Karpas-422 (cell line): ENCODE measurements at regions not wholly inside any gene's neighbourhood (a gene's known extent, or its start where the extent isn't known, plus 50 kb on each side); places are given as distances from the start of the nearest gene placed in this dataset.

Source experiments
- DNase-seq: peaks from one replicate; pipeline ENCODE4 v3.0.0-alpha.2; 2015
- H2AFZ ChIP-seq: fragments of 200-600 bp; sonication (generic); 2 replicates; pipeline ENCODE4 v1.6.1; 2014; ENCODE audit warnings: antibody characterized with exemption, low read length, mixed read lengths
- H3K27ac ChIP-seq: fragments of 200-600 bp; sonication (generic); 2 replicates; pipeline ENCODE4 v1.5.1; 2014; ENCODE audit warnings: mild to moderate bottlenecking, low read length, moderate library complexity
- H3K27me3 ChIP-seq: fragments of 200-600 bp; sonication (generic); 2 replicates; pipeline ENCODE4 v1.6.1; 2014; ENCODE audit warnings: low read length, mixed read lengths
- H3K36me3 ChIP-seq: fragments of 200-600 bp; sonication (generic); 2 replicates; pipeline ENCODE4 v1.6.1; 2014; ENCODE audit warnings: low read length, mixed read lengths; ENCODE audit not compliant: insufficient read depth
- H3K4me1 ChIP-seq: fragments of 200-600 bp; sonication (generic); 2 replicates; pipeline ENCODE4 v1.6.1; 2014; ENCODE audit warnings: mild to moderate bottlenecking, low read length, mixed read lengths
- H3K4me2 ChIP-seq: fragments of 200-600 bp; sonication (generic); 2 replicates; pipeline ENCODE4 v1.6.1; 2014; ENCODE audit warnings: low read length, low read depth, mild to moderate bottlenecking; ENCODE audit not compliant: poor library complexity, severe bottlenecking
- H3K4me3 ChIP-seq: fragments of 200-600 bp; sonication (generic); 2 replicates; pipeline ENCODE4 v1.5.1; 2014; ENCODE audit warnings: mild to moderate bottlenecking, antibody characterized with exemption, low read length, mixed read lengths
- H3K79me2 ChIP-seq: fragments of 200-600 bp; sonication (generic); 2 replicates; pipeline ENCODE4 v1.6.1; 2014; ENCODE audit warnings: mild to moderate bottlenecking, low read length, mixed read lengths
- H3K9ac ChIP-seq: fragments of 200-600 bp; sonication (generic); 2 replicates; pipeline ENCODE4 v1.6.0; 2014; ENCODE audit warnings: low read length
- H3K9me2 ChIP-seq: fragments of 200-600 bp; sonication (generic), shearing (Covaris generic); replicated peaks from 2 replicates; pipeline ENCODE4 v1.6.0; 2014; ENCODE audit warnings: mild to moderate bottlenecking, low read length, moderate library complexity; ENCODE audit not compliant: insufficient read depth
- H3K9me3 ChIP-seq: fragments of 300-700, 200-600 bp; sonication (generic); 2 replicates; pipeline ENCODE4 v1.6.1; 2014; ENCODE audit warnings: low read length, mixed read lengths
- H4K20me1 ChIP-seq: fragments of 200-600 bp; sonication (generic); 2 replicates; pipeline ENCODE4 v1.6.1; 2014; ENCODE audit warnings: mild to moderate bottlenecking, antibody characterized with exemption, low read length, low read depth; ENCODE audit not compliant: insufficient read depth

GRCh38 chr13:65472336-65472735 lies 1757.8 kb downstream of the PCDH9 start:
- Histone ChIP-seq H3K27me3 (no peaks in the 10 kb centered on the region), H3K4me2 (no peak overlapping the region), H3K79me2 (no peaks in the 10 kb centered on the region), H3K36me3 (no peaks in the 10 kb centered on the region), H3K4me1 (no peaks in the 10 kb centered on the region), H3K27ac (no peak overlapping the region), H3K9ac (no peak overlapping the region), H3K9me3 (peaks cover 8% of the 10 kb centered on the region; the same call in 1 of the 2 replicates), H3K4me3 (no peak overlapping the region), H4K20me1 (no peaks in the 10 kb centered on the region), H2AFZ (peak overlapping the region; percentile 58; the same call in 1 of the 2 replicates), H3K9me2 (no peaks in the 10 kb centered on the region)
- no peak for DNase-seq

DNA sequence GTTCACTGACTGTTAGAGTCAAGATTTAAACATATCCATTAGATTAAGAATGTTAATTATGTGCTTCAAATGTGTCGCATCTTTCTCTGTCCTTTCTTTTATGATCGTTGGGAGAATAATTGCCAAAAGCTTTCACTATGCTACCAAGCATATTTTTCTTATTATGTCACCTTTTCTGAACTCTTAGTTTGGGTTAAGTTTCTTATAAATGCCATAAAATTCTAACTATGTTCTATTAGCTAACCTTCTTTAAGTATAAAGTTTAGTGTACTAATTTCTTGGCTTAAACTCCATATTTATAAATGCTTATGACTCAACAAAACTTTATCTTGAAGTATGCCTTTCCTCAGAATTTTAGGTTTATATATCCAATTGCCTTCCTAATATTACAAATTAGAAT lies 1759.4 kb downstream of the PCDH9 start:
- H3K4me3 ChIP-seq = no peak overlapping the region
- no peaks in the 10 kb centered on the region for H3K36me3 ChIP-seq
- no peak for DNase-seq
- H2AFZ ChIP-seq = no peak overlapping the region
- no peak overlapping the region for H3K9ac ChIP-seq
- H4K20me1 ChIP-seq = no peaks in the 10 kb centered on the region
- no peaks in the 10 kb centered on the region for H3K4me1 ChIP-seq
- no peak overlapping the region for H3K27ac ChIP-seq
- no peaks in the 10 kb centered on the region for H3K79me2 ChIP-seq
- no peaks in the 10 kb centered on the region for H3K27me3 ChIP-seq
- peaks cover 8% of the 10 kb centered on the region; the same call in 1 of the 2 replicates for H3K9me3 ChIP-seq
- H3K9me2 ChIP-seq = no peaks in the 10 kb centered on the region
- no peak overlapping the region for H3K4me2 ChIP-seq

GRCh38 chr13:65468628-65469027 lies 1761.5 kb downstream of the PCDH9 start:
- no peak overlapping the region for H3K27ac ChIP-seq

GRCh38 chr13:65461590-65461989 lies 1768.5 kb downstream of the PCDH9 start:
- Histone ChIP-seq H3K27ac (no peak overlapping the region), H4K20me1 (no peaks in the 10 kb centered on the region), H3K27me3 (no peaks in the 10 kb centered on the region), H2AFZ (0 out of 2 replicates have a peak overlapping the region, but pooled peaks have one; percentile 21), H3K36me3 (no peaks in the 10 kb centered on the region), H3K9ac (no peak overlapping the region), H3K4me1 (no peaks in the 10 kb centered on the region), H3K9me2 (no peaks in the 10 kb centered on the region), H3K79me2 (no peaks in the 10 kb centered on the region), H3K9me3 (peaks cover 5% of the 10 kb centered on the region), H3K4me3 (no peak overlapping the region), H3K4me2 (no peak overlapping the region)
- DNase-seq = no peak

More at GRCh38 chr13:65468628-65469027, 1761.5 kb downstream of the PCDH9 start:
- Histone ChIP-seq H3K27me3 (no peaks in the 10 kb centered on the region), H3K9me2 (no peaks in the 10 kb centered on the region), H3K9ac (no peak overlapping the region), H4K20me1 (no peaks in the 10 kb centered on the region), H2AFZ (no peak overlapping the region), H3K4me2 (no peak overlapping the region), H3K79me2 (no peaks in the 10 kb centered on the region), H3K36me3 (no peaks in the 10 kb centered on the region), H3K4me1 (no peaks in the 10 kb centered on the region), H3K9me3 (0 out of 2 replicates have a peak, but pooled peaks cover 6% of the 10 kb centered on the region), H3K4me3 (no peak overlapping the region)
- DNase-seq = no peak

DNA sequence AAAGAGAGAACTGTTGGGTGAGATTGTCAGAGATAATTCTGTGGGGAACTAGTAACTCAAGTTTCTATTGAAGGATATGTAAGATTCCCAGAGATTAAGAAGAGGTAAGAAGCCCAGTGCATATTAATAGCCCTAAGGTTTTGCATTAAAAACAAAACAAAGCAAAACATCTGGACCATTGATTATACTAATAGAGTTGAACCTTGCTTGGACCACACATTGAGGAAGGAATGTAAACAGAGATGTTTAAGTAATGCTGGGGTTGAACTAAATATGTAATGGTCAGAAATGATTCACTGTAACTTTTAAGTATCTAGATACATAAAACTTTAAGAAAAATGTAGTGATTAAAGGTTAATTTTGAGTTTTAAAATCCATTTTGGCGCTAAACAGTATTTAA lies 1770.0 kb downstream of the PCDH9 start:
- Histone ChIP-seq H3K27me3 (no peaks in the 10 kb centered on the region), H3K79me2 (no peaks in the 10 kb centered on the region), H3K4me1 (no peaks in the 10 kb centered on the region), H3K27ac (no peak overlapping the region), H3K4me3 (no peak overlapping the region), H3K4me2 (no peak overlapping the region), H3K9me2 (no peaks in the 10 kb centered on the region), H2AFZ (no peak overlapping the region), H4K20me1 (no peaks in the 10 kb centered on the region), H3K36me3 (no peaks in the 10 kb centered on the region), H3K9me3 (peaks cover 5% of the 10 kb centered on the region), H3K9ac (no peak overlapping the region)
- no peak for DNase-seq

DNA sequence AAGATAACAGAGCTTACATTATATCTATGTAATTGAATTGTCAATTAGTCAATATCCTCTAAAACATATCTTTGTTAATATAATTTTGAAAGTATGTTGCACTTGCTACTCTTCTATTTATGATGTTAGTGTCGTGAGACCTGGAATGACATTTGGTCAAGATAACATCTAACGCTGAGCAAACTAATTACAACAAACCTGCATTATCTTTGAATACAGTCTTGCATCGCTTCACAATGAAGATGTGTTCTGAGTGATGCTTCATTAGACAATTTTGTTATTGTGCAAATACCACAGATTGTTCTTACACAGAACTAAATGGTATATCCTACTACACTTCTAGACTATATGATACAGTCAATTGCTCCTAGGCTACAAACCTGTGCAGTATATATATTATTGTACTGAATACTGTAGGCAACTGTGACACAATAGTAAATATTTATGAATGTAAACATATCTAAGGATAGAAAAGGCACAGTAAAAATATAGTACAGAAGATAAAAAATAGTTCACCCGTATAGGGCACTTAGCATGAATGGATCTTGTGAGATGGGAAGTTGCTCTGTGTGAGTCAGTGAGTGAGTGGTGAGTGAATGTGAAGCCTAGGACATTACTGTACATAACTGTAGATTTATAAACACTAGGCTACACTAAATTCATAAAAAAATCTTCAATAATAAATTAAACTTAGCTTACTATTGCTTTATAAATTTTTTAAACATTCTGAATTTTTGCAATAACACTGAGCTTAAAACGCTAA lies 1773.8 kb downstream of the PCDH9 start:
- H3K79me2 ChIP-seq = no peaks in the 10 kb centered on the region
- H3K36me3 ChIP-seq = no peaks in the 10 kb centered on the region
- no peaks in the 10 kb centered on the region for H3K4me1 ChIP-seq
- DNase-seq = no peak
- no peak overlapping the region for H3K4me2 ChIP-seq
- peaks cover 5% of the 10 kb centered on the region; the same call in 1 of the 2 replicates for H3K9me3 ChIP-seq
- H2AFZ ChIP-seq = peak overlapping the region; percentile 36
- H3K4me3 ChIP-seq = no peak overlapping the region
- H3K9me2 ChIP-seq = no peaks in the 10 kb centered on the region
- H3K27me3 ChIP-seq = no peaks in the 10 kb centered on the region
- H3K9ac ChIP-seq = no peak overlapping the region
- H3K27ac ChIP-seq = no peak overlapping the region
- H4K20me1 ChIP-seq = no peaks in the 10 kb centered on the region

DNA sequence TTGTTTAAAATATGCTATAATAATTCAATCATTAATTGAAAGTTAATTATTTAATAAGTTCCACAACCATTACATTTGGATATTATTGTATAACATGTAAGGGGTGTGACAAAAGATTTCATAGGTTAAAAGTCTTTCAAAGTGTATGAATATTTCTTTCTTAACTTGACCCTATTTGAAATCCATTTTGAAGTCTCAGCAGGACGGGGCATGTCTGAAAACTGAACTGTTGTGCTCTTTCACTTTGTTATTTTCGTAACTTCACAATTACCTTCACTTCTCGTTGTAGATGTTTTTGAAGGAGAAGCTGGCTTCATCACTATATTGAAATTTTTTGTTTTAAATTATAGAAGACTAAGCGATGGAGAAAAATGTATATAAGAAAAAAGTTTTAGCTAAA lies 1775.7 kb downstream of the PCDH9 start:
- H3K27ac ChIP-seq = no peak overlapping the region
- no peaks in the 10 kb centered on the region for H3K36me3 ChIP-seq
- no peak overlapping the region for H2AFZ ChIP-seq
- H3K27me3 ChIP-seq = no peaks in the 10 kb centered on the region
- no peaks in the 10 kb centered on the region for H3K79me2 ChIP-seq
- H4K20me1 ChIP-seq = no peaks in the 10 kb centered on the region
- no peaks in the 10 kb centered on the region for H3K9me2 ChIP-seq
- H3K4me3 ChIP-seq = no peak overlapping the region
- H3K9ac ChIP-seq = no peak overlapping the region
- no peak overlapping the region for H3K4me2 ChIP-seq
- no peaks in the 10 kb centered on the region; the same call in 1 of the 2 replicates for H3K9me3 ChIP-seq
- DNase-seq = no peak
- no peaks in the 10 kb centered on the region for H3K4me1 ChIP-seq

DNA sequence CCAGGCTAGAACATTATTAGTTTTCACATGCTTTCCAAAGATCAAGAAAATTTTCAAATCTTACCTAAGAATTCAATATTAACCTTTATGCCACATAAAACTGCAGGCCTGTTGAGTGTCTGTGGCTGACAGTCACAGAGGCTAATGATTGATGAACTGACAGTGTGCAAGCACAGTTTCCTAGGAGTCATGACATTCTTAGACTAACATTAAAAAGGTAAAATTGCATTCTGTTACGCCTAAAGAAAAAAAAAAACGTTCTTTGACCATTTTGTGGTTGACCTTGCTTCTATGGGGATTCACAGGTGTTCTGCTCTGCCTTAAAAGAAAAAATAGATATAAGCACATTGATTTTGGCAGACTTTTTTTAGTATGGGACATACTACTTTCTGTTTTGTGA lies 1776.2 kb downstream of the PCDH9 start:
- Histone ChIP-seq H3K36me3 (no peaks in the 10 kb centered on the region), H3K4me3 (no peak overlapping the region), H4K20me1 (no peaks in the 10 kb centered on the region)

More for the DNA sequence above, 1776.2 kb downstream of the PCDH9 start:
- no peak overlapping the region for H3K27ac ChIP-seq
- H2AFZ ChIP-seq = peak overlapping the region; percentile 60; the same call in 1 of the 2 replicates
- no peaks in the 10 kb centered on the region for H3K4me1 ChIP-seq
- H3K9me3 ChIP-seq = no peaks in the 10 kb centered on the region; the same call in 1 of the 2 replicates
- H3K9me2 ChIP-seq = no peaks in the 10 kb centered on the region
- no peaks in the 10 kb centered on the region for H3K27me3 ChIP-seq
- H3K4me2 ChIP-seq = no peak overlapping the region
- no peaks in the 10 kb centered on the region for H3K79me2 ChIP-seq
- H3K9ac ChIP-seq = no peak overlapping the region
- no peak for DNase-seq
